Prostate gland (tissue), 2 donors: ENCODE measurements at regions not wholly inside any gene's neighbourhood (a gene's known extent, or its start where the extent isn't known, plus 50 kb on each side); places are given as distances from the start of the nearest gene placed in this dataset.

Experiments
- CTCF ChIP-seq, 4 experiments: fragments of 200-600 bp in 2 of 4; fragments of 450-650 bp in 2 of 4; sonication (generic) in 2 of 4; IDR thresholded peaks; 1 replicate in 3 of 4; 2 replicates in 1 of 4; pipeline ENCODE4 v1.5.1; 2016 to 2019; ENCODE audit warnings: antibody characterized with exemption in 4 of 4, mild to moderate bottlenecking in 2 of 4, moderate library complexity in 2 of 4
- POLR2A ChIP-seq: fragments of 450-650 bp; IDR thresholded peaks from one replicate; pipeline ENCODE4 v1.6.1; 2016; ENCODE audit warnings: antibody characterized with exemption, mild to moderate bottlenecking
- POLR2AphosphoS5 ChIP-seq: sonication (generic); formaldehyde crosslinking; IDR thresholded peaks from one replicate; pipeline ENCODE4 v1.6.1; 2017; ENCODE audit warnings: antibody characterized with exemption

GRCh38 chr2:19577723-19578122 is 219.3 kb upstream of the OSR1 start:
- TF ChIP-seq CTCF (IDR thresholded peaks at IDR 0.05) (no peak), POLR2AphosphoS5 (no peak), POLR2A (no peak)
